ENCODE measurements at regions not wholly inside any gene's neighbourhood (a gene's known extent, or its start where the extent isn't known, plus 50 kb on each side); places are given as distances from the start of the nearest gene placed in this dataset.

DNA sequence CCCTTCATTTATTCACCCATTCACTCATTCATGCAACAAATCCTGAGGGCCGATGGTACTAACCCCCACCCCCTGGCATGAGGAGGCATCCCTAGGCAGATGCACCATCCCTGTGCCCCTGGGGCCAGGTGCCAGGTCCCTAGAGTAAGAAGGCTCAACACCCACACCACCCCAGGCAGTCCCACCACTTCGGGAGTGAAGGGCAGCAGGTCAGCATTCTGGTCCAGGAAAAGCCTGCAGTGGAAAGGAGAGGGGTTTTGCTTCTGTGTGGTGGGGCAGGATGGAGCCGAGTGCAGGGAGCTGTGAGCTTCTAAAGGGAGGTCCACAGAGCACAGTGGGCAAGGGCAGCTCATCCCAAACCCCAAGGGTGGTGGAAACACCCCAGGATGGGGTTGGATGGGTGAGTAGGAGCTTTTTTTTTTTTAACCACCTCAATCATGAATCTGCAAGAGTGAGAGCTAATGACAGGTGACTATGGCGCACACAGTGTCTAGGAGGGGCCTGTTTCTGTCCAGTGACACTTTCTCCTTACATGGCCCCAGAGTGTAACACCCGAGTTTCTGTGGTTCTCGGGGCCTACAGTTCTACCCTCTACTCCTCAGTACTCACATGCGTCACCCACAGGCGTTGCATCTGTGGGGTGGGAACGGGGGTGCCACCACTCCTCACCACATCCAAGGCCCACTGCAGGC, 414.3 kb downstream of the TMEM121 start:
- H3K27me3 Mint-ChIP-seq, result no peaks in the 10 kb centered on the region
- TF ChIP-seq, protein P1, sequence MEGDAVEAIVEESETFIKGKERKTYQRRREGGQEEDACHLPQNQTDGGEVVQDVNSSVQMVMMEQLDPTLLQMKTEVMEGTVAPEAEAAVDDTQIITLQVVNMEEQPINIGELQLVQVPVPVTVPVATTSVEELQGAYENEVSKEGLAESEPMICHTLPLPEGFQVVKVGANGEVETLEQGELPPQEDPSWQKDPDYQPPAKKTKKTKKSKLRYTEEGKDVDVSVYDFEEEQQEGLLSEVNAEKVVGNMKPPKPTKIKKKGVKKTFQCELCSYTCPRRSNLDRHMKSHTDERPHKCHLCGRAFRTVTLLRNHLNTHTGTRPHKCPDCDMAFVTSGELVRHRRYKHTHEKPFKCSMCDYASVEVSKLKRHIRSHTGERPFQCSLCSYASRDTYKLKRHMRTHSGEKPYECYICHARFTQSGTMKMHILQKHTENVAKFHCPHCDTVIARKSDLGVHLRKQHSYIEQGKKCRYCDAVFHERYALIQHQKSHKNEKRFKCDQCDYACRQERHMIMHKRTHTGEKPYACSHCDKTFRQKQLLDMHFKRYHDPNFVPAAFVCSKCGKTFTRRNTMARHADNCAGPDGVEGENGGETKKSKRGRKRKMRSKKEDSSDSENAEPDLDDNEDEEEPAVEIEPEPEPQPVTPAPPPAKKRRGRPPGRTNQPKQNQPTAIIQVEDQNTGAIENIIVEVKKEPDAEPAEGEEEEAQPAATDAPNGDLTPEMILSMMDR (IDR thresholded peaks at IDR 0.05), result no peak
- TF ChIP-seq EZH2 (IDR thresholded peaks at IDR 0.05; ENCODE audit: borderline replicate concordance, insufficient read depth, low read depth, low read length, poor library complexity, severe bottlenecking), result no peak
- H3K9me3 Mint-ChIP-seq (ENCODE audit: insufficient read depth), result no peaks in the 10 kb centered on the region
- peak overlapping the region; percentile 33 for H3K4me2 ChIP-seq (replicated peaks; ENCODE audit: low read depth, low read length, poor library complexity, severe bottlenecking)
- no peaks in the 10 kb centered on the region for H3K36me3 ChIP-seq (replicated peaks in 1 of 2; ENCODE audit: control extremely low read depth in 1 of 2, control insufficient read depth in 1 of 2, extremely low read depth in 1 of 2, insufficient read depth in 2 of 2, low read length in 1 of 2)
- CTCF ChIA-PET, result interaction anchor here (0.7 kb wide), 1 partner anchor 18 kb away, joined by 3 read pairs; no protein-coding TSS in a partner anchor
- H3K4me3 Mint-ChIP-seq, result peak overlapping the region; percentile 49
- POLR2A ChIA-PET, result interaction anchor here (0.6 to 1.2 kb wide), 2 partner anchors 78 to 230 kb away, joined by 4 to 9 read pairs; no protein-coding TSS in a partner anchor
- H3K27ac Mint-ChIP-seq, result peak overlapping the region; percentile 75
- DNase-seq (no peak), ATAC-seq (ENCODE audit: low read depth) (no peak)
- peaks cover 0 to 32% (median 9%) of the 10 kb centered on the region in 3 donors for H3K9me3 ChIP-seq (ENCODE audit: control extremely low read depth in 1 of 3, control insufficient read depth in 2 of 3, insufficient read depth in 1 of 3, low read length in 2 of 3)
- intact Hi-C loops (cut with micrococcal nuclease), result loop anchor here (10.0 kb wide), 2 partner anchors 64 to 266 kb away; no protein-coding TSS in a partner anchor
- no peak overlapping the region for H3K9ac ChIP-seq (ENCODE audit: low read length)
- H3K4me3 ChIP-seq (ENCODE audit: control extremely low read depth in 1 of 5, extremely low read depth in 1 of 5, insufficient read depth in 1 of 5, low read depth in 2 of 5, low read length in 4 of 5), result no peak overlapping the region
- no peaks in the 10 kb centered on the region for H3K27me3 ChIP-seq (replicated peaks in 1 of 4; ENCODE audit: control extremely low read depth in 1 of 4, control insufficient read depth in 3 of 4, insufficient read depth in 4 of 4, low read length in 3 of 4)
- H2AFZ ChIP-seq (ENCODE audit: insufficient read depth, low read depth, low read length, poor library complexity, severe bottlenecking), result no peak overlapping the region
- H3K4me1 Mint-ChIP-seq, result peaks cover 21% of the 10 kb centered on the region
- no CpG with 5 or more reads among the region's 9 CpGs for WGBS (ENCODE audit: insufficient coverage)
- H4K20me1 ChIP-seq (ENCODE audit: control insufficient read depth, insufficient read depth, low read length, poor library complexity, severe bottlenecking), result no peaks in the 10 kb centered on the region
- no peaks in the 10 kb centered on the region for H3K79me2 ChIP-seq (ENCODE audit: control insufficient read depth, insufficient read depth, low read length)
- H3K27ac ChIP-seq (ENCODE audit: low read length in 2 of 2), result peak overlapping the region; percentile 30 to 47
- peaks cover 7 to 28% of the 10 kb centered on the region in 2 donors for H3K4me1 ChIP-seq (ENCODE audit: control insufficient read depth in 2 of 2, insufficient read depth in 2 of 2, low read length in 2 of 2)
